ENCODE measurements at regions not wholly inside any gene's neighbourhood (a gene's known extent, or its start where the extent isn't known, plus 50 kb on each side); places are given as distances from the start of the nearest gene placed in this dataset.

- TF ChIP-seq ZNF496 (CRISPR knock-in tag; IDR thresholded peaks at IDR 0.05; ENCODE audit: insufficient replicate concordance), result no peak
Observed at GRCh38 chr13:96898646-96899254, 95.5 kb downstream of the OXGR1 start (continued).

GRCh38 chr13:96898212-96898611 lies 96.1 kb downstream of the OXGR1 start:
- in situ Hi-C loops (cut with HindIII; ENCODE audit: extremely low pct_ligation_motif_present, low pct_unique_long_range_greater_than_20kb), result no loop called here
- ATAC-seq (no peak), FAIRE-seq (no peak), DNase-seq (ENCODE audit: low spot score) (no peak)
- Histone ChIP-seq H3K79me2 (ENCODE audit: insufficient read depth, low read length) (no peaks in the 10 kb centered on the region), H3K9me3 (ENCODE audit: low read length) (peaks cover 9% of the 10 kb centered on the region; the same call in 1 of the 2 replicates), H3K4me2 (ENCODE audit: low read depth, low read length) (no peak overlapping the region), H3K9ac (ENCODE audit: insufficient read depth, low read depth, low read length) (no peak overlapping the region), H3K4me3 (replicated peaks in 1 of 3; ENCODE audit: insufficient read depth in 1 of 3, low read depth in 2 of 3, low read length in 3 of 3) (no peak overlapping the region), H2AFZ (ENCODE audit: low read length) (no peak overlapping the region), H4K20me1 (ENCODE audit: insufficient read depth, low read length) (no peaks in the 10 kb centered on the region), H3K27ac (ENCODE audit: extremely low read length, insufficient read depth, low read length) (no peak overlapping the region), H3K36me3 (replicated peaks in 1 of 2; ENCODE audit: control insufficient read depth in 1 of 2, insufficient read depth in 2 of 2, low read length in 2 of 2) (no peaks in the 10 kb centered on the region), H3K4me1 (ENCODE audit: insufficient read depth, low read length) (peaks cover 8% of the 10 kb centered on the region; the same call in 1 of the 2 replicates), H3K27me3 (ENCODE audit: control insufficient read depth in 1 of 2, insufficient read depth in 2 of 2, low read length in 2 of 2) (no peaks in the 10 kb centered on the region)
- CTCF ChIA-PET (ENCODE audit: low intra/inter-chr PET ratio, low total read pairs), result no interaction called here
- POLR2A ChIA-PET, result no interaction called here
- no TSS peak for BruUV-seq (replicated peaks)
- intact Hi-C loops (cut with micrococcal nuclease; ENCODE audit: unreplicated experiment), result no loop called here
- TF ChIP-seq MAFF (IDR thresholded peaks at IDR 0.05; ENCODE audit: low read depth, low read length), result no peak
- TF ChIP-seq ZGPAT (CRISPR knock-in tag; IDR thresholded peaks at IDR 0.05), result no peak
- no peak for TF ChIP-seq HOXA3 (CRISPR knock-in tag; IDR thresholded peaks at IDR 0.05)
- TF ChIP-seq ZNF501 (CRISPR knock-in tag; IDR thresholded peaks at IDR 0.05), result no peak
- TF ChIP-seq TRAFD1 (CRISPR knock-in tag; IDR thresholded peaks at IDR 0.05; ENCODE audit: borderline replicate concordance), result no peak
- no peak for TF ChIP-seq ARID3A (IDR thresholded peaks at IDR 0.05; ENCODE audit: low read depth, low read length)
- no peak for TF ChIP-seq MTF2 (CRISPR knock-in tag; IDR thresholded peaks at IDR 0.05; ENCODE audit: borderline replicate concordance)
- no peak for TF ChIP-seq SP2 (CRISPR knock-in tag; IDR thresholded peaks at IDR 0.05)
- no peak for TF ChIP-seq ZSCAN20 (CRISPR knock-in tag; IDR thresholded peaks at IDR 0.05; ENCODE audit: borderline replicate concordance)
- TF ChIP-seq MXI1 (IDR thresholded peaks at IDR 0.05; ENCODE audit: borderline replicate concordance, low read depth, low read length), result no peak
- no peak for TF ChIP-seq EEA1 (CRISPR knock-in tag; IDR thresholded peaks at IDR 0.05; ENCODE audit: borderline replicate concordance)
- TF ChIP-seq ZBTB42 (CRISPR knock-in tag; IDR thresholded peaks at IDR 0.05), result no peak
- TF ChIP-seq PPARG (CRISPR knock-in tag; conservative IDR thresholded peaks at IDR 0.05), result no peak
- no peak for TF ChIP-seq ZMAT3 (CRISPR knock-in tag; conservative IDR thresholded peaks at IDR 0.05)
- TF ChIP-seq CTCF (CRISPR knock-in tag; IDR thresholded peaks at IDR 0.05), result no peak
- no peak for TF ChIP-seq ZFYVE20 (CRISPR knock-in tag; IDR thresholded peaks at IDR 0.05; ENCODE audit: borderline replicate concordance, low read depth)
- no peak for TF ChIP-seq PITX1 (CRISPR knock-in tag; IDR thresholded peaks at IDR 0.05)
